Urinary bladder (tissue), 3 donors: ENCODE measurements at regions not wholly inside any gene's neighbourhood (a gene's known extent, or its start where the extent isn't known, plus 50 kb on each side); places are given as distances from the start of the nearest gene placed in this dataset.
"Not testable (repeated sequence)": the region's sequence is repeated elsewhere in the genome, so short reads cannot be mapped to it uniquely, and the experiment has no call there.

Experiments used
- DNase-seq: peaks from one replicate; pipeline ENCODE4 v3.0.0-alpha.2; 2015; ENCODE audit errors: extremely low spot score
- H3K27ac ChIP-seq: one replicate; pipeline ENCODE4 v1.5.1; 2013; ENCODE audit warnings: low read depth, mild to moderate bottlenecking, moderate library complexity
- H3K36me3 ChIP-seq: one replicate; pipeline ENCODE4 v1.6.1; 2013; ENCODE audit warnings: mild to moderate bottlenecking, moderate library complexity; ENCODE audit not compliant: insufficient read depth
- H3K4me1 ChIP-seq: one replicate; pipeline ENCODE4 v1.6.1; 2013; ENCODE audit warnings: mild to moderate bottlenecking, moderate library complexity; ENCODE audit not compliant: insufficient read depth
- H3K4me3 ChIP-seq: one replicate; pipeline ENCODE4 v1.5.1; 2013; ENCODE audit warnings: low read depth, low read length
- WGBS: extraction: QIAGEN DNeasy Blood & Tissue Kit; methylation state at CpG from one replicate; pipeline ENCODE4 v1.1.7; 2013; 5-methylcytosine and 5-hydroxymethylcytosine counted together
- donor health status: healthy with polysubstance abuse.
- donor health status: healthy.

DNA sequence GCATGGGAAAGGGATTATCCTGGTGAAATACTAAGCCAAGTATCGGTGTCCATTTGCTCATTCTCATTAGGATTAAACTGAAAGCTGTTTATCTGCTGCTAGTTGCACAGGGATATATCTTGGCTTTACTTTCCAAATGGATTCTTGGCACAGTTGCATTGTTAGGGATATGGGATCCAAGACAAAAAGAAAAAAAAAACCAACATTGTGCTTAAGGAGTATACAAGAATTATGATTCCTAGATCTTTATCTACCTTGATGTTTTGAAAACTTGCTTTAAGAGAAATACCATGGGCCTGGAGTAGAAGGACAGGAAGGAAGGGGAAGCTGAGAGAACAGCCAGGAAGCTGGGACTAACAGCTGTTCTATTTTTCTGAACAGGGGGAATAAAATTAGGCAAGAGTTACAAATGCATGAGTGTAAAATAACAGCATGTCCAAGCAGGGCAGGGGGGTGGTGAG, 107.6 kb downstream of the ATXN3L start:
- H3K4me1 ChIP-seq = no peaks in the 10 kb centered on the region
- no peak overlapping the region for H3K27ac ChIP-seq
- H3K36me3 ChIP-seq = no peaks in the 10 kb centered on the region
- WGBS = 26% methylated on average over 1 of the region's 1 CpG
- no peak for DNase-seq
- H3K4me3 ChIP-seq = no peak overlapping the region

DNA sequence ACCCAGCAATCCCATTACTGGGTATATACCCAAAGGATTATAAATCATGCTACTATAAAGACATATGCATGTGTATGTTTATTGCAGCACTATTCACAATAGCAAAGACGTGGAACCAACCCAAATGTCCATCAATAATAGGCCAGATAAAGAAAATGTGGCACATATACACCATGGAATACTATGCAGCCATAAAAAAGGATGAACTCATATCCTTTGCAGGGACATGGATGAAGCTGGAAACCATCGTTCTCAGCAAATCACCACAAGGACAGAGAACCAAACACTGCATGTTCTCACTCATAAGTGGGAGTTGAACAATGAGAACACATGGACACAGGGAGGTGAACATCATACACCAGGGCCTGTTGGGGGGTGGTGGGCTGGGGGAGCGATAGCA, 109.7 kb downstream of the ATXN3L start:
- 64% methylated on average over 3 of the region's 3 CpGs for WGBS

DNA sequence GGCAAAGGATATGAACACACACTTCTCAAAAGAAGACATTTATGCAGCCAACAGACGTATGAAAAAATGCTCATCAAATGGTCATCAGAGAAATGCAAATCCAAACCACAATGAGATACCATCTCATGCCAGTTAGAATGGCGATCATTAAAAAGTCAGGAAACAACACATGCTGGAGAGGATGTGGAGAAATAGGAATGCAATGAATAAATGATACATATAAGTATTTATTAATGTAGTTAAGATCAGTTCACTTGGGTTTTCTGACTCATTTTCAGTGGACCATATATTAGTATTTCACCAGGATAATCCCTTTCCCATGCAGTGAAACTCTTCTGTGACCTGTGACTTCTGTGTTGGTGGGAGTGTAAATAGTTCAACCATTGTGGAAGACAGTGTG, 110.1 kb downstream of the ATXN3L start:
- H3K36me3 ChIP-seq, DNase-seq, H3K4me3 ChIP-seq, H3K4me1 ChIP-seq, H3K27ac ChIP-seq: not testable (repeated sequence)
- 87% methylated on average over 2 of the region's 2 CpGs for WGBS

More for the DNA sequence above, 109.7 kb downstream of the ATXN3L start:
- not testable (repeated sequence) for H3K4me1 ChIP-seq, H3K36me3 ChIP-seq, H3K4me3 ChIP-seq, DNase-seq, H3K27ac ChIP-seq

DNA sequence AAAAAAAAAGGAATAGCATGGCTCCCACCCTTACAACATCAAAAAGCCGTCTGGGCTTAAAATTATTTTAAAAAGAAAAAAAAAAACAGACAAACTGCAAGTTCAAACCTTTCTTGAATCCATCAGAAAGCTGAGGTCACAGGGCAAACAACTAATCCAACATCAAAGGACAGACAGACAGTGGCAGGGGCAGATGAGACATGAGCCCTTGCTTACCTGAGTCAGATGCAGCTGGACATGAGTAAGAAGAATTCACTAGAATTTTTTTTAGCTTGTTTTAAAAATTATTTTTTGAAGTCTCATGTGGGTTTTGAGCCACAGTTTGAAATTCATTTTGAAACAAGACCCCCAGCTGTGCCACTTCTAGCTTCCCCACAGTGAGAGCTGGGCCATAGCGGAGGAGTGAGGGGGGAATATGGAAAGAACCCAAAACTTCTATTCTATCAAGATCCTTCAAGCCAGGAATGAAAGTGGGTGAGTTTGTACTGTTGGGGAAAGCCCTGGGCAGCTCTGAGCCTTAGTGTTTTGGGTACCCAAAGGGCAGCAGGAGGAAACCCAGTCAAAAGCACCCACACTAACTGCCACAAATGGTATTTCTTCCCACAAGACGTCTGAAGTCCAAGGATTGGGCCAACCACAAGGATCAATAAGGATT, 111.4 kb downstream of the ATXN3L start:
- DNase-seq = no peak
- WGBS = 93% methylated on average over 3 of the region's 3 CpGs
- H3K4me1 ChIP-seq = no peaks in the 10 kb centered on the region
- H3K36me3 ChIP-seq = no peaks in the 10 kb centered on the region
- no peak overlapping the region for H3K27ac ChIP-seq
- H3K4me3 ChIP-seq = no peak overlapping the region

DNA sequence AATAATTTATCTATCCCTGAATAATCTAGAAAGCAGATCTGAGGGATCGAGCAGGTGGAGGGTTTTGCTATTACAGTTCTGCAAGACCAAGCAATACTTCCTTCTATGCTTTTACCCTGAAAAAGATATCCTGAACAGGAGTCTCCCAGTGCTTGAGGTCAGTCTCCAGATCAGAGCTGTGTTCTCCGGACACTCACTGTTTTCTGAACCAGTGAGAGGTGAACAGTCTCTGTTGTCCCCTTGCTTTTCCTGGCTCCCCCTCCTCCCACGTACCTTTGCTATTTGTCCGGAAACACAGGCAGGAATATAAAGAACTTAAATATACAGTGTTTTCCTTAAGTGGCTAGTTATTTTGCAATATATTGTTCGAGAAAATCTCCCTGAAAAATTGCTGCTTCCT, 116.6 kb downstream of the ATXN3L start:
- no peaks in the 10 kb centered on the region for H3K4me1 ChIP-seq
- 85% methylated on average over 5 of the region's 5 CpGs for WGBS
- H3K36me3 ChIP-seq = no peaks in the 10 kb centered on the region
- no peak overlapping the region for H3K27ac ChIP-seq
- H3K4me3 ChIP-seq = no peak overlapping the region
- no peak for DNase-seq

DNA sequence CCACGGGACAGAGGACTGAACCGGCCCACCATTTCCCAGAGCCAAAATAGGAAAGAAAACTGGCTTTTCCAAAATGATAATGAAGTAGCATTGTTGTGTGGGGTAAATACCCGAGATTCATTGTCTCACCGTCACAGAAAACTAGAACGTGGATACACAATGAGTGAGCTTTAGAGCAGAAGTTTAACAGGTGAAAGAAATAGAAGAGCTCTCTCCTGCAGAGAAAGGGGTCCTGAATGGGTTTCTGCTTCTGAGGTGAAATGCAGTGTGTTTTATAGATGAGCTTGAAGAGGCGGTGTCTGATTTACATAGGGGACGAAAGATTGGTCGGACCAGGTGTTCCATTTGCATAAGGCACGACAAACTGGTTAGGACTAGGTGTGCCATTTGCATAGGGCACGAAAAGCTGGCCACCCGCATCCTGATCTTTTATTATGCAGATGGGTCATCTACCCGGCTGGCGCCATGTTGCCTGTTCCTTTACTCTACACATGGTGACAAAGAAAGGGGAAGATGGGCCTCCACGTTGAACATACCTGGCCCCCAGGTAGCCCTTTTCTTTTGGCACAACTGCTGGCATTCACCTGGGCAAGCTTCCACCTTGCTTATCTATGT, 118.1 kb downstream of the ATXN3L start:
- no peak overlapping the region for H3K27ac ChIP-seq
- no peak overlapping the region for H3K4me3 ChIP-seq
- WGBS = 92% methylated on average over 14 of the region's 14 CpGs
- no peaks in the 10 kb centered on the region for H3K4me1 ChIP-seq
- no peak for DNase-seq
- no peaks in the 10 kb centered on the region for H3K36me3 ChIP-seq

DNA sequence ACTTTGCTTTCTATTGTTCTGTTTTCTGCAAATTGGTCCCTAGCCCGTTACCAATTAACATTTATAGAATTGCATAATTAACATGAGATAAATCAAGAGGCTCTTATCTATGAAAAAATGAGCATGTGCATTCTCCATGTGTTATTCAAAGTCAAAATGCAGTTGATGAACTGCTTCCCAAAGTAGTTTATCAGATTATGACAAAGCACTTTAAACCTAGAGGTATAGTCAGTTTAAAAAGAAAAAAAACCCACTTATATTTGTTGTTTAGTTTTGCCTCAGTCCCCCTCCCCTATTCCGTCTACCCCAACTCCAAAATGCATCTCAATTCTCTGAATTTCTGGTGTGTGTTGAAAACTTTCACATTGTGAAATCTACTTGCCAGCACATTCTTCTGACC, 119.5 kb downstream of the ATXN3L start:
- no peak overlapping the region for H3K4me3 ChIP-seq
- H3K4me1 ChIP-seq = no peaks in the 10 kb centered on the region
- DNase-seq = no peak
- no peaks in the 10 kb centered on the region for H3K36me3 ChIP-seq
- no peak overlapping the region for H3K27ac ChIP-seq
- WGBS = 77% methylated on average over 2 of the region's 2 CpGs

DNA sequence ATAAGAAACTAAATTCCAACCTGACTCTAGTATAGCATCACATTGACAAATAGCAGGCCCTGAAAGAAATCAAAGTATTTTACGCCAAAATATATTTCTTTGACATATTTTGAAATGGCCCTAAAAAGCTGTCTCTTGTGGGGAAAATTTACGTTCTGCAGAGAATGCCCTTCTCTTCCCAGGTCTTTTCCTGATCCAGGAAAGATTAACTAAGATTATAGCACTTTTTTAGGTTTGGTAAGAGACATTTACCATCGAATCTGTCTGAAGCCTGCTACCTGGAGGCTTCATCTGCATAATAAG, 121.1 kb downstream of the ATXN3L start:
- Histone ChIP-seq H3K4me1 (no peaks in the 10 kb centered on the region), H3K4me3 (no peak overlapping the region), H3K27ac (no peak overlapping the region), H3K36me3 (no peaks in the 10 kb centered on the region)
- DNase-seq = no peak
- 82% methylated on average over 3 of the region's 3 CpGs for WGBS

DNA sequence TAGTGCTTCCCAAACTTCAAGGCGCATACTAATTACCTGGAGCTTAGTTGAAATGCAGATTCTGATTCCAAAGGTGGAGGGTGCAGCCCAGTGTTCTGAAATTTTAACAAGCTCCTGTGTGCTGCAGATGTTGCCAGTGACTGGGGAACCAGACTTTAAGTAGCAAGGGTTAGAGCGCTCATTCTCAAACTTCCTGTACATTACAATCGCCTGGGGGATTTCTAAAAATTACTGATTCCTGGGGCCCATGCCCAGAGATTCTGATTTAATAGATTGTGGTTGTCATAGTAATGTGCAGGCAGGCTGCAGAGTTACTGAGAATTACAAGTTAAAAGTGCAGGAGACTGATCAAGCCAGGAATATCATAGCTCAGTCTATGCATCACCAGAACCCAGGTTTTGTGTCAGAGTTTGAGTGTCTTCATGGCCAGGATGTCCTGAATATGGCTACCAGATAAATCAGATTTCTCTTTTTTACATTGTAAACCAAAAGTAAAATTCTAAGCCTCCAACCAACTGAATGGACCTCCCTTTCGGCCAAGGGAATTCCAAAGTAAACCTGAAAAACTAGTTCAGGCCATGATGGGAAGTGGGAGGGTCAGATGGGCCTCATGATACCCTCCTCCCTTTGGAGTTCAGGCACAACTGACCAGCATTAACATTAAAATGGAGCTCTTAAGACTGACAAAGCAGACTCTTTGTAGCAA, 121.6 kb downstream of the ATXN3L start:
- Histone ChIP-seq H3K27ac (no peak overlapping the region), H3K36me3 (no peaks in the 10 kb centered on the region), H3K4me3 (no peak overlapping the region), H3K4me1 (no peaks in the 10 kb centered on the region)
- 81% methylated on average over 4 of the region's 4 CpGs for WGBS
- DNase-seq = no peak

DNA sequence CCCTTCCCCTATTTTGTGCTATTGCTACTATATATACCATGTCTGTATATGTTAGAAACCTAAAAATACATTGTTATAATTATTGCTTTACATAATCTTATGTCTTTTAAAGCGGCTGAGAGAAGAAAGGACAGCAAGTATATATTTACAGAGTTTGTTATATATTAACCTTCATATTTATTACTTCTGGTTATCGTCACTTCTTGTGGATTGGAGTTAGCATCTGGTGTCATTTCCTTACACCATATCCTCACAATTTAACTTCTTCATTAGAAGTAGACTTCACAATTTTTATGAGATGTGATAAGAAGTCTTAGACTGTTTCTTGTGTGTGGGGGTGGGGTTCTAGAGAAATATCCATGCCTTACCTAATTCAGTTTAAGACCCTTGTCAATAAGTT, 123.1 kb downstream of the ATXN3L start:
- Histone ChIP-seq H3K4me3 (no peak overlapping the region), H3K27ac (no peak overlapping the region), H3K4me1 (no peaks in the 10 kb centered on the region), H3K36me3 (no peaks in the 10 kb centered on the region)
- no peak for DNase-seq
- WGBS = 98% methylated on average over 2 of the region's 2 CpGs

DNA sequence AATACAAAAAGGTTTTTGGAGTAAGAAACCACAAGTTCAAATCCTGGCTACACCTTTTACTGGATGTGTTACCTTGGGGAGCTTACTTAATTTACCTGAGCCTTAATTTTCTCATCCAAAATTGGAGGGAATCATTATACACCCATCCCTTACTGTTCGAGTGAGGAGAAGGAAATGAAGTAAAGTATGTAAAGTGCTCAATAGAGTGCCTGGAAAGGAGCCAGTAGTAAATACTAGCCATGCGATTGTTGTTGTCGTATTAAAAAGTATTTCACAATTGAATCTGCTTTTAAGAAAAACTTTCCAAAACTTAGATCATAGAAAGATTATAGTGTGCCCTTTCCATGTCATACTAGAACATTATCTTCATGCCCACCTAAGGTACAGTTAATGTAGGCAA, 124.5 kb downstream of the ATXN3L start:
- Histone ChIP-seq H3K4me3 (no peak overlapping the region), H3K27ac (no peak overlapping the region), H3K36me3 (no peaks in the 10 kb centered on the region), H3K4me1 (no peaks in the 10 kb centered on the region)
- DNase-seq = no peak
- WGBS = 58% methylated on average over 3 of the region's 3 CpGs

DNA sequence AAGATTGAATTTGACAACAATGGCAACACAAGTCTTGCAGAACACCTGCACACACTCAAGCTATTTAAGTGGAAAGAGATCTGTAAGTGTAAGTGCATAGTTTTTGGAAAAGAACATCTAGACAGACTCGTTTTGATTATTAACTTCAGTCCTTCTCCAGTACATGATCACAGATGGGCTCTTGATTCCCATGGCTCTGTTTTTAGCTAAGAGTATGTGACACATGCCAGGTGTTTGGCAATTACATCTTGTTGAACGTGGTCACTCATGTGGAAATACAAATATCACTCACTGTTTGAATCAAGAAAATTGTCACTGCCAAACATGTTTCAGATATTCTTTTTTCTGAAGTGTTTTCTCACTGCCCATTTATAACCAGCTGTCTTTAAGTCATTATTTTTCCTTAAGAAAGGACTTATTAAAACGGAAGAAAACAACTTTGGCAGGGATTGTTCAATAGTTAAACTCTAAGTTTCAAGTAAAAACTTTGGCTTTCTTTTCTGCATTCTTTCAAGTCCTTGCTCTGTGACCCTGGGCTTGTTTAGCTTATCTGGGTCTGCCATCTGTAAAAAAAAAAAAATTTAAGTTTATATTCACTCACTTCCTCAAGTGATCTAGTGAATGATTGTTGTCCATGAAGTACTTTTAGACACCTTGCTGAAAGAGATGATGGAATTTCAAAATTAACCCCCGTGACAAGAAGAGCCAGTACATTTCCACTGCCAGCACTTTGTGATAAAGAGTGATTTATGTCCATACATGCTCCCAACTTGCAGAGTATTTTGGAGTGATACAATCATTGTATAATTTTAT, 125.4 kb downstream of the ATXN3L start:
- Histone ChIP-seq H3K27ac (no peak overlapping the region), H3K36me3 (no peaks in the 10 kb centered on the region), H3K4me3 (no peak overlapping the region), H3K4me1 (no peaks in the 10 kb centered on the region)
- DNase-seq = no peak
- 34% methylated on average over 4 of the region's 4 CpGs for WGBS

DNA sequence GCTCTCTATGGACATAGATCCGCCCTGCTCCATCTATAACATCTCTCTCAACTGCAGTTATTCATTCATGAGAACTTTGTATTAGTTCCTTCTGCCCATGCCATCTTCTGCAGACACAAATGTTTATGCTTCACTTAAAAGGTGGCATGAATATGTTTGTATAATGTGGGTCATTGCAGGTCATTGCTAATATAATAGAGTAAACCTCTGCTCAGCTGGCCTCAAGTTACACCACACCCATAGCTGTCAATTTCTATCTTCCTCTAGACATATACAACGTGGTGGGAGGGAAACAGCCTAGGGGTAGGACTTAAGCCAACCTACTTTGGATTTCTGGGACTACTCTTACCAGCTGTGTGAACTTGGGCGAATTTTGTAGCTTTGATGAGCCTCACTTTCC, 129.8 kb downstream of the ATXN3L start:
- H3K36me3 ChIP-seq = no peaks in the 10 kb centered on the region
- no peak for DNase-seq
- 75% methylated on average over 3 of the region's 3 CpGs for WGBS
- no peak overlapping the region for H3K4me3 ChIP-seq
- no peaks in the 10 kb centered on the region for H3K4me1 ChIP-seq
- no peak overlapping the region for H3K27ac ChIP-seq

DNA sequence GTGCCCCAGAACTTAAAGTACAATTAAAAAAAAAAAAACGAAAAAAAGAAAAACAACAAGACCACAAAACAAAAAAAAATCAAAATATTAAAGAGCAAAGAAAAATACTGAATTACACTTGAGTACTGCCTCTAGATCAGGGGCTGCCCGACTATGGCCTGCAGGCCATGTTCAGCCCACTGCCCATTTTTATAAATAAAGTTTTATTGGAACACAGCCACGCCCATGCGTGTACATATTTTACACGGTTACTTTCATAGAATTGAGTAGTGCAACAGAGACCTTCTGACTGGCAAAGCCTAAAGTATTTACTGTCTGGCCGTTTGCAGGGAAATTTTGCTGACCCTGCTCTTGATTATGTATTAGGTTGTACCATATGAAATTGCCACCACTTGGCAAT, 130.5 kb downstream of the ATXN3L start:
- 75% methylated on average over 6 of the region's 6 CpGs for WGBS
- DNase-seq = no peak
- no peak overlapping the region for H3K4me3 ChIP-seq
- no peaks in the 10 kb centered on the region for H3K4me1 ChIP-seq
- H3K27ac ChIP-seq = no peak overlapping the region
- H3K36me3 ChIP-seq = no peaks in the 10 kb centered on the region
